ENCODE measurements at regions not wholly inside any gene's neighbourhood (a gene's known extent, or its start where the extent isn't known, plus 50 kb on each side); places are given as distances from the start of the nearest gene placed in this dataset.

GRCh38 chr17:27242951-27243350, 51.0 kb upstream of the WSB1 start:
- TF ChIP-seq POLR2A (IDR thresholded peaks at IDR 0.05; ENCODE audit: low read depth, low read length) (no peak), POLR2AphosphoS5 (IDR thresholded peaks at IDR 0.05; ENCODE audit: low read depth, low read length) (no peak), TAF1 (IDR thresholded peaks at IDR 0.05; ENCODE audit: low read depth, low read length) (no peak)

Measured in GM12891 (cell line).